Cardiac fibroblast (primary cell): ENCODE measurements at regions not wholly inside any gene's neighbourhood (a gene's known extent, or its start where the extent isn't known, plus 50 kb on each side); places are given as distances from the start of the nearest gene placed in this dataset.
"Not testable (repeated sequence)": the region's sequence is repeated elsewhere in the genome, so short reads cannot be mapped to it uniquely, and the experiment has no call there.

Source experiments
- DNase-seq, 2 donors: peaks; one replicate each; pipeline versions ENCODE4 v3.0.0 to v3.0.0-alpha.2; 2010; ENCODE audit warnings: low read depth in 2 of 2
- H3K4me3 ChIP-seq, 2 donors: replicated peaks in 1 of 2; 1 replicate in 1 of 2; 2 replicates in 1 of 2; pipeline ENCODE4 v1.5.1; 2011; ENCODE audit warnings: low read depth in 2 of 2, low read length in 2 of 2, mild to moderate bottlenecking in 2 of 2, moderate library complexity in 1 of 2
- TF ChIP-seq, protein P1 (sequence below): IDR thresholded peaks from one replicate; pipeline ENCODE4 v1.5.1; 2011; ENCODE audit warnings: low read depth, mild to moderate bottlenecking, low read length, inconsistent platforms

- TF ChIP-seq, protein P1, sequence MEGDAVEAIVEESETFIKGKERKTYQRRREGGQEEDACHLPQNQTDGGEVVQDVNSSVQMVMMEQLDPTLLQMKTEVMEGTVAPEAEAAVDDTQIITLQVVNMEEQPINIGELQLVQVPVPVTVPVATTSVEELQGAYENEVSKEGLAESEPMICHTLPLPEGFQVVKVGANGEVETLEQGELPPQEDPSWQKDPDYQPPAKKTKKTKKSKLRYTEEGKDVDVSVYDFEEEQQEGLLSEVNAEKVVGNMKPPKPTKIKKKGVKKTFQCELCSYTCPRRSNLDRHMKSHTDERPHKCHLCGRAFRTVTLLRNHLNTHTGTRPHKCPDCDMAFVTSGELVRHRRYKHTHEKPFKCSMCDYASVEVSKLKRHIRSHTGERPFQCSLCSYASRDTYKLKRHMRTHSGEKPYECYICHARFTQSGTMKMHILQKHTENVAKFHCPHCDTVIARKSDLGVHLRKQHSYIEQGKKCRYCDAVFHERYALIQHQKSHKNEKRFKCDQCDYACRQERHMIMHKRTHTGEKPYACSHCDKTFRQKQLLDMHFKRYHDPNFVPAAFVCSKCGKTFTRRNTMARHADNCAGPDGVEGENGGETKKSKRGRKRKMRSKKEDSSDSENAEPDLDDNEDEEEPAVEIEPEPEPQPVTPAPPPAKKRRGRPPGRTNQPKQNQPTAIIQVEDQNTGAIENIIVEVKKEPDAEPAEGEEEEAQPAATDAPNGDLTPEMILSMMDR, result no peak
- DNase-seq, result no peak
- no peak overlapping the region for H3K4me3 ChIP-seq
These were observed 277.7 kb upstream of the ZNF507 start for GRCh38 chr19:32067685-32068084.

DNA sequence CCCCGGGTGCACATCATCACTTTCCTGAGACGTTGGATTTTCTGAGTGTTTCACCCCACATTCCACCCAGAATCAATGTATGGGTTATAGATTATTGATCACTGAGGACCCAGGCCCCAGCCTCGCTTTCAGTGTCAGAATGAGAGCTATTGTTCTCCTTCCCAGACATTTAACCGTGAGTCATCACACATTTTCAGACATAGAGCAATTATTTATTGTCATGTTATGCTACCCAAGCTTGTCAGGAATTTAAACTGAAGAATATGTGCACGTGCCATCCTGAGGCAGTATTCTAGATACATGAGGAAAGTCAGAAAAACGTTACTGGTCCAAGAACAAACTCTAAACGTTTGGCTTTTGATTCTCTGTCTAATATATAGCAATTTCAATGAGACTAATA lies 276.6 kb upstream of the ZNF507 start:
- no peak overlapping the region for H3K4me3 ChIP-seq
- DNase-seq, result no peak
- TF ChIP-seq, protein P1, result no peak

- DNase-seq, result no peak
- no peak overlapping the region for H3K4me3 ChIP-seq
- TF ChIP-seq, protein P1, result no peak
These were observed 275.3 kb upstream of the ZNF507 start for GRCh38 chr19:32070101-32070500.

DNA sequence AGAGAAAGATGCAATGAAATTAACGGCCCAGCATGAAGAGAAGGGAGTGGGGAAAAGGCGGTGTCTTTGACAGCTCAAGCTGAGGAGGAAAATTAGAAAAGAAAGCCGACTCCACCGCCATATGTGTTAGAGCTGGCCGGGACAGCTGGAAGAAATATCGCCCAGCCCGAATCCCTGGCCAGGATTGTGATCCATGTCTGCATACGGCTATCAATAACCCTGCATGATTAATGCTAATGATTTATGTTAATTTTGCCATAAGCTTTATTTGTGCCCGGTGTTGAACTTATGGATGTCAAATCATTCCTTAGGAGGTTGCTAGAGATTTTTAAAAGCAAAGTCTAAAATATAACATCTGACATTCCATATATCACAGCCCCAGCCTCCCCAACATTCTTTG lies 263.4 kb upstream of the ZNF507 start:
- DNase-seq, result no peak
- no peak overlapping the region for H3K4me3 ChIP-seq
- TF ChIP-seq, protein P1, result no peak

DNA sequence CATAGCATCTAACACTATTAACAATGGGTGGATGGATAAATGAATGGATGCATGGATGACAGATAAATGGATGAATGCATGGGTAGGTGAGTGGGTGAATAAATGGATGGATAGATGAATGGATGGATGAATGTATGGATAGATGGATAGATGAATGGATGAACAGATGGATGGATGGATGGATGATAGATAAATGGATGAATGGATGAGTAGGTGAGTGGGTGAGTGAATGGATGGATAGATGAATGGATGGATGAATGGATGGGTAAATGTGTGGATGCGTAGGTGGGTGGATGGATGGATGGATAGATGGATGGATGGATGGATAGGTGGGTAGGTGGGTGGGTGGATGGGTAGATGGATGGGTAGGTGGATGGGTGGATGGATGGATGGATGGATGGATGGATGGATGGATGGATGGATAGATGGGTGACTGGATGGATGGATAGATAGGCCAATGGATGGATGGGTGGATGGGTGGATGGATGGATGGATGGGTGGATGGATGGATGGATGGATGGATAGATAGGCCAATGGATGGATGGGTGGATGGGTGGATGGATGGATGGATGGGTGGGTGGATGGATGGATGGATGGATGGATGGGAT lies 260.6 kb upstream of the ZNF507 start:
- DNase-seq, result not testable (repeated sequence)

DNA sequence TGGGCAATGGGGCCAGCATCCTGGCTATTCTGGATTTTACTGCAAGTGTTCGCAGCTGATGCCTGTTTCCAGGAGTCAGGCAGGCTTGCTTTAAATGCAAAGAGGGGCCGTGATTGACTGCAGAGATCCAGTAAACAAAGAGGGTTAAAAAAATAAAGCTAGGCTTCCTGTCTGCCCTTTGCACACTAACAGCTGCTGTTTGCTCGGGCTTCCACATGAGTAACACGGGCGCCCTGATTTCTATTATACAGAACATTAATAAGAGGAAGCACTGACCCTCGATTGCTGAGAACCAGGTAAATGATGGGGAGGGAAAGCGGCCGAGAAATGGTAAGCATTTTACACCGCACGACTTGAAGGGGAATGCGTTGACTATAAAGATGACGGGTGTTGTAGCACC lies 254.2 kb upstream of the ZNF507 start:
- DNase-seq, result no peak
- TF ChIP-seq, protein P1, result no peak
- H3K4me3 ChIP-seq, result no peak overlapping the region

More for the DNA sequence above, 260.6 kb upstream of the ZNF507 start:
- not testable (repeated sequence) for H3K4me3 ChIP-seq

DNA sequence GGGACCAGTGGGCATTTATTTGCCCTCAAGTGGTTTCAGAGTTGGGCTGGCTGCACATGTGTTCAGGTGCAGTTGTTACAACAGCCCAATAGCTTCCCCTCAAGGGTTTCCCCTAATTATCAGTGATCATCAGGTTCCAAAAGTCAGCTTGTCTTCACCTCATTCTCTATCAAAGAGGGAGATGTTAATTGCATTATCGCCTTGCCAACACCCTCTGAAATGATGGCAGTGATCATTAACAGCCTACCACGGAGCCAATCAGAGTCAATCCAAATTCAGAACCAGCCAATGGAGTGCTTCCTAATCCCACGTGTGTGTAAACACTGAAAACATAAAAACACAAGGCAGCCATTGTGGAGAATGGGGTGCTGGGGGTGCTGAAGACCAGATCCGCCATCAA lies 248.4 kb upstream of the ZNF507 start:
- TF ChIP-seq, protein P1, result no peak
- no peak for DNase-seq
- no peak overlapping the region for H3K4me3 ChIP-seq
